ENCODE measurements at regions not wholly inside any gene's neighbourhood (a gene's known extent, or its start where the extent isn't known, plus 50 kb on each side); places are given as distances from the start of the nearest gene placed in this dataset.

- no peaks in the 10 kb centered on the region for H3K36me3 ChIP-seq (ENCODE audit: control insufficient read depth in 2 of 2, insufficient read depth in 2 of 2, low read length in 1 of 2)
- 79 to 82% methylated on average over 6 of the region's 6 CpGs for WGBS, 2 donors
Observed at GRCh38 chr13:90118467-90119071, 1228.9 kb upstream of the MIR17HG start.

GRCh38 chr13:90120026-90120425 is 1227.5 kb upstream of the MIR17HG start:
- no peaks in the 10 kb centered on the region for H3K27me3 ChIP-seq (ENCODE audit: control insufficient read depth in 1 of 2, insufficient read depth in 2 of 2, low read length in 2 of 2)
- H3K27ac ChIP-seq (ENCODE audit: low read depth in 2 of 2, low read length in 1 of 2) = no peak overlapping the region
- 53 to 56% methylated on average over 1 of the region's 1 CpG for WGBS, 2 donors
- no peaks in the 10 kb centered on the region for H3K36me3 ChIP-seq (ENCODE audit: control insufficient read depth in 2 of 2, insufficient read depth in 2 of 2, low read length in 1 of 2)
- no peak overlapping the region for H3K4me3 ChIP-seq (ENCODE audit: low read depth in 1 of 2, low read length in 2 of 2)
- H3K9me3 ChIP-seq (ENCODE audit: control insufficient read depth in 2 of 2, insufficient read depth in 1 of 2, low read depth in 1 of 2, low read length in 1 of 2) = no peaks in the 10 kb centered on the region
- no peaks in the 10 kb centered on the region for H3K4me1 ChIP-seq (ENCODE audit: control insufficient read depth in 2 of 2, insufficient read depth in 2 of 2, low read length in 1 of 2)

More at GRCh38 chr13:90118467-90119071, 1228.9 kb upstream of the MIR17HG start:
- Histone ChIP-seq H3K4me3 (ENCODE audit: low read depth in 1 of 2, low read length in 2 of 2) (no peak overlapping the region), H3K4me1 (ENCODE audit: control insufficient read depth in 2 of 2, insufficient read depth in 2 of 2, low read length in 1 of 2) (no peaks in the 10 kb centered on the region), H3K27me3 (ENCODE audit: control insufficient read depth in 1 of 2, insufficient read depth in 2 of 2, low read length in 2 of 2) (no peaks in the 10 kb centered on the region), H3K27ac (ENCODE audit: low read depth in 2 of 2, low read length in 1 of 2) (no peak overlapping the region), H3K9me3 (ENCODE audit: control insufficient read depth in 2 of 2, insufficient read depth in 1 of 2, low read depth in 1 of 2, low read length in 1 of 2) (no peaks in the 10 kb centered on the region)

- H3K4me1 ChIP-seq (ENCODE audit: control insufficient read depth in 2 of 2, insufficient read depth in 2 of 2, low read length in 1 of 2) = no peaks in the 10 kb centered on the region
- WGBS, 2 donors = 89 to 97% methylated on average over 1 of the region's 1 CpG
- H3K27me3 ChIP-seq (ENCODE audit: control insufficient read depth in 1 of 2, insufficient read depth in 2 of 2, low read length in 2 of 2) = no peaks in the 10 kb centered on the region
- no peak overlapping the region for H3K4me3 ChIP-seq (ENCODE audit: low read depth in 1 of 2, low read length in 2 of 2)
- H3K36me3 ChIP-seq (ENCODE audit: control insufficient read depth in 2 of 2, insufficient read depth in 2 of 2, low read length in 1 of 2) = no peaks in the 10 kb centered on the region
- H3K9me3 ChIP-seq (ENCODE audit: control insufficient read depth in 2 of 2, insufficient read depth in 1 of 2, low read depth in 1 of 2, low read length in 1 of 2) = no peaks in the 10 kb centered on the region
- H3K27ac ChIP-seq (ENCODE audit: low read depth in 2 of 2, low read length in 1 of 2) = no peak overlapping the region
Observed at GRCh38 chr13:90121784-90122183, 1225.7 kb upstream of the MIR17HG start.

GRCh38 chr13:90122531-90122930 is 1225.0 kb upstream of the MIR17HG start:
- Histone ChIP-seq H3K27ac (ENCODE audit: low read depth in 2 of 2, low read length in 1 of 2) (no peak overlapping the region), H3K36me3 (ENCODE audit: control insufficient read depth in 2 of 2, insufficient read depth in 2 of 2, low read length in 1 of 2) (no peaks in the 10 kb centered on the region), H3K4me3 (ENCODE audit: low read depth in 1 of 2, low read length in 2 of 2) (no peak overlapping the region), H3K4me1 (ENCODE audit: control insufficient read depth in 2 of 2, insufficient read depth in 2 of 2, low read length in 1 of 2) (no peaks in the 10 kb centered on the region), H3K27me3 (ENCODE audit: control insufficient read depth in 1 of 2, insufficient read depth in 2 of 2, low read length in 2 of 2) (no peaks in the 10 kb centered on the region), H3K9me3 (ENCODE audit: control insufficient read depth in 2 of 2, insufficient read depth in 1 of 2, low read depth in 1 of 2, low read length in 1 of 2) (no peaks in the 10 kb centered on the region)
- WGBS, 2 donors = 88 to 91% methylated on average over 2 of the region's 2 CpGs

- Histone ChIP-seq H3K9me3 (ENCODE audit: control insufficient read depth in 2 of 2, insufficient read depth in 1 of 2, low read depth in 1 of 2, low read length in 1 of 2) (no peaks in the 10 kb centered on the region), H3K27ac (ENCODE audit: low read depth in 2 of 2, low read length in 1 of 2) (no peak overlapping the region), H3K27me3 (ENCODE audit: control insufficient read depth in 1 of 2, insufficient read depth in 2 of 2, low read length in 2 of 2) (no peaks in the 10 kb centered on the region), H3K4me3 (ENCODE audit: low read depth in 1 of 2, low read length in 2 of 2) (no peak overlapping the region), H3K36me3 (ENCODE audit: control insufficient read depth in 2 of 2, insufficient read depth in 2 of 2, low read length in 1 of 2) (no peaks in the 10 kb centered on the region), H3K4me1 (ENCODE audit: control insufficient read depth in 2 of 2, insufficient read depth in 2 of 2, low read length in 1 of 2) (no peaks in the 10 kb centered on the region)
- WGBS, 2 donors = 77% methylated on average over 3 of the region's 3 CpGs
Observed at GRCh38 chr13:90135558-90135957, 1211.9 kb upstream of the MIR17HG start.

GRCh38 chr13:90142251-90142650 is 1205.2 kb upstream of the MIR17HG start:
- H3K36me3 ChIP-seq (ENCODE audit: control insufficient read depth in 2 of 2, insufficient read depth in 2 of 2, low read length in 1 of 2) = no peaks in the 10 kb centered on the region
- H3K4me3 ChIP-seq (ENCODE audit: low read depth in 1 of 2, low read length in 2 of 2) = no peak overlapping the region
- no peaks in the 10 kb centered on the region for H3K9me3 ChIP-seq (ENCODE audit: control insufficient read depth in 2 of 2, insufficient read depth in 1 of 2, low read depth in 1 of 2, low read length in 1 of 2)
- H3K27me3 ChIP-seq (ENCODE audit: control insufficient read depth in 1 of 2, insufficient read depth in 2 of 2, low read length in 2 of 2) = no peaks in the 10 kb centered on the region
- H3K4me1 ChIP-seq (ENCODE audit: control insufficient read depth in 2 of 2, insufficient read depth in 2 of 2, low read length in 1 of 2) = no peaks in the 10 kb centered on the region
- H3K27ac ChIP-seq (ENCODE audit: low read depth in 2 of 2, low read length in 1 of 2) = no peak overlapping the region
- 75 to 77% methylated on average over 5 of the region's 5 CpGs for WGBS, 2 donors

- WGBS, 2 donors = 54 to 64% methylated on average over 2 of the region's 2 CpGs
- Histone ChIP-seq H3K4me3 (ENCODE audit: low read depth in 1 of 2, low read length in 2 of 2) (no peak overlapping the region), H3K4me1 (ENCODE audit: control insufficient read depth in 2 of 2, insufficient read depth in 2 of 2, low read length in 1 of 2) (no peaks in the 10 kb centered on the region), H3K9me3 (ENCODE audit: control insufficient read depth in 2 of 2, insufficient read depth in 1 of 2, low read depth in 1 of 2, low read length in 1 of 2) (no peaks in the 10 kb centered on the region), H3K27me3 (ENCODE audit: control insufficient read depth in 1 of 2, insufficient read depth in 2 of 2, low read length in 2 of 2) (no peaks in the 10 kb centered on the region), H3K36me3 (ENCODE audit: control insufficient read depth in 2 of 2, insufficient read depth in 2 of 2, low read length in 1 of 2) (no peaks in the 10 kb centered on the region), H3K27ac (ENCODE audit: low read depth in 2 of 2, low read length in 1 of 2) (no peak overlapping the region)
Observed at GRCh38 chr13:90154311-90154960, 1193.1 kb upstream of the MIR17HG start.

- no peaks in the 10 kb centered on the region for H3K27me3 ChIP-seq (ENCODE audit: control insufficient read depth in 1 of 2, insufficient read depth in 2 of 2, low read length in 2 of 2)
Observed at GRCh38 chr13:90156390-90156789, 1191.1 kb upstream of the MIR17HG start.

GRCh38 chr13:90168953-90169352 is 1178.5 kb upstream of the MIR17HG start:
- H3K36me3 ChIP-seq (ENCODE audit: control insufficient read depth in 2 of 2, insufficient read depth in 2 of 2, low read length in 1 of 2) = no peaks in the 10 kb centered on the region
- H3K9me3 ChIP-seq (ENCODE audit: control insufficient read depth in 2 of 2, insufficient read depth in 1 of 2, low read depth in 1 of 2, low read length in 1 of 2) = no peaks in the 10 kb centered on the region
- H3K4me3 ChIP-seq (ENCODE audit: low read depth in 1 of 2, low read length in 2 of 2) = no peak overlapping the region
- 93 to 94% methylated on average over 1 of the region's 1 CpG for WGBS, 2 donors
- H3K27me3 ChIP-seq (ENCODE audit: control insufficient read depth in 1 of 2, insufficient read depth in 2 of 2, low read length in 2 of 2) = no peaks in the 10 kb centered on the region
- H3K27ac ChIP-seq (ENCODE audit: low read depth in 2 of 2, low read length in 1 of 2) = no peak overlapping the region
- H3K4me1 ChIP-seq (ENCODE audit: control insufficient read depth in 2 of 2, insufficient read depth in 2 of 2, low read length in 1 of 2) = no peaks in the 10 kb centered on the region

More at GRCh38 chr13:90156390-90156789, 1191.1 kb upstream of the MIR17HG start:
- H3K4me3 ChIP-seq (ENCODE audit: low read depth in 1 of 2, low read length in 2 of 2) = no peak overlapping the region
- no peaks in the 10 kb centered on the region for H3K4me1 ChIP-seq (ENCODE audit: control insufficient read depth in 2 of 2, insufficient read depth in 2 of 2, low read length in 1 of 2)
- H3K27ac ChIP-seq (ENCODE audit: low read depth in 2 of 2, low read length in 1 of 2) = no peak overlapping the region
- 34% methylated on average over 1 of the region's 1 CpG for WGBS, 2 donors
- H3K9me3 ChIP-seq (ENCODE audit: control insufficient read depth in 2 of 2, insufficient read depth in 1 of 2, low read depth in 1 of 2, low read length in 1 of 2) = no peaks in the 10 kb centered on the region
- H3K36me3 ChIP-seq (ENCODE audit: control insufficient read depth in 2 of 2, insufficient read depth in 2 of 2, low read length in 1 of 2) = no peaks in the 10 kb centered on the region

GRCh38 chr13:90170208-90170607 is 1177.3 kb upstream of the MIR17HG start:
- no peak overlapping the region for H3K27ac ChIP-seq (ENCODE audit: low read depth in 2 of 2, low read length in 1 of 2)
- WGBS, 2 donors = 61 to 66% methylated on average over 1 of the region's 1 CpG
- no peaks in the 10 kb centered on the region for H3K27me3 ChIP-seq (ENCODE audit: control insufficient read depth in 1 of 2, insufficient read depth in 2 of 2, low read length in 2 of 2)

More at GRCh38 chr13:90170208-90170607, 1177.3 kb upstream of the MIR17HG start:
- H3K9me3 ChIP-seq (ENCODE audit: control insufficient read depth in 2 of 2, insufficient read depth in 1 of 2, low read depth in 1 of 2, low read length in 1 of 2) = no peaks in the 10 kb centered on the region
- no peak overlapping the region for H3K4me3 ChIP-seq (ENCODE audit: low read depth in 1 of 2, low read length in 2 of 2)
- no peaks in the 10 kb centered on the region for H3K4me1 ChIP-seq (ENCODE audit: control insufficient read depth in 2 of 2, insufficient read depth in 2 of 2, low read length in 1 of 2)
- no peaks in the 10 kb centered on the region for H3K36me3 ChIP-seq (ENCODE audit: control insufficient read depth in 2 of 2, insufficient read depth in 2 of 2, low read length in 1 of 2)

Data from esophagus (tissue), 2 donors.